SU-DHL-6 (cell line): ENCODE measurements at regions not wholly inside any gene's neighbourhood (a gene's known extent, or its start where the extent isn't known, plus 50 kb on each side); places are given as distances from the start of the nearest gene placed in this dataset.

Experiments
- H2AFZ ChIP-seq: fragments of 200-600 bp; sonication (generic); 2 replicates; pipeline ENCODE4 v1.6.1; 2014; ENCODE audit warnings: low read depth, mild to moderate bottlenecking, moderate library complexity, mixed read lengths, antibody characterized with exemption, low read length; ENCODE audit not compliant: severe bottlenecking
- H3F3A ChIP-seq: fragments of 200-600 bp; shearing (Covaris generic); 2 replicates; pipeline ENCODE4 v1.6.0; 2016; ENCODE audit warnings: antibody characterized with exemption, mild to moderate bottlenecking; ENCODE audit not compliant: insufficient read depth
- H3K27ac ChIP-seq: fragments of 200-600 bp; sonication (generic); 2 replicates; pipeline ENCODE4 v1.5.1; 2016; ENCODE audit warnings: low read depth, mild to moderate bottlenecking, low read length, moderate library complexity, mixed read lengths
- H3K27me3 ChIP-seq: fragments of 200-600 bp; sonication (generic), shearing (Covaris generic); 2 replicates; pipeline ENCODE4 v1.6.0; 2014; ENCODE audit warnings: mild to moderate bottlenecking, low read length
- H3K36me3 ChIP-seq: fragments of 200-600 bp; sonication (generic); 2 replicates; pipeline ENCODE4 v1.6.1; 2014; ENCODE audit warnings: mild to moderate bottlenecking, low read length, mixed read lengths
- H3K4me2 ChIP-seq: fragments of 300-600, 200-600 bp; shearing (Covaris generic), sonication (generic); 2 replicates; pipeline ENCODE4 v1.6.0; 2014; ENCODE audit warnings: low read length, low read depth, mild to moderate bottlenecking; ENCODE audit not compliant: poor library complexity, severe bottlenecking
- H3K4me3 ChIP-seq: fragments of 200-600 bp; sonication (generic); 2 replicates; pipeline ENCODE4 v1.5.1; 2014; ENCODE audit warnings: antibody characterized with exemption, low read length, mild to moderate bottlenecking, mixed read lengths; ENCODE audit not compliant: insufficient read depth, poor library complexity, severe bottlenecking
- H3K79me2 ChIP-seq: fragments of 200-600 bp; sonication (generic); 2 replicates; pipeline ENCODE4 v1.6.1; 2014; ENCODE audit warnings: mild to moderate bottlenecking, low read length, moderate library complexity; ENCODE audit not compliant: insufficient read depth
- H3K9ac ChIP-seq: fragments of 200-600 bp; sonication (generic); 2 replicates; pipeline ENCODE4 v1.7.0; 2014; ENCODE audit warnings: mild to moderate bottlenecking, low read length
- H3K9me2 ChIP-seq: fragments of 200-600 bp; sonication (generic); replicated peaks from 2 replicates; pipeline ENCODE4 v1.6.1; 2014; ENCODE audit warnings: low read length; ENCODE audit not compliant: insufficient read depth
- H3K9me3 ChIP-seq: fragments of 200-600 bp; sonication (generic); 2 replicates; pipeline ENCODE4 v1.6.1; 2014; ENCODE audit warnings: low read length, mixed read lengths; ENCODE audit not compliant: insufficient read depth
- H4K20me1 ChIP-seq: fragments of 200-600 bp; sonication (generic); 2 replicates; pipeline ENCODE4 v1.6.1; 2014; ENCODE audit warnings: low read depth, mild to moderate bottlenecking, antibody characterized with exemption, low read length, moderate library complexity, mixed read lengths
- EZH2phosphoT487 ChIP-seq: fragments of 200-600 bp; sonication (generic), shearing (Covaris generic); conservative IDR thresholded peaks from 2 replicates; pipeline ENCODE4 v1.6.1; 2018; ENCODE audit warnings: mild to moderate bottlenecking, antibody characterized with exemption, low read length, moderate library complexity, mixed read lengths
- TF ChIP-seq, protein P1 (sequence below): fragments of 200-600 bp; sonication (generic); IDR thresholded peaks from one replicate; pipeline ENCODE4 v1.5.1; 2017; ENCODE audit warnings: antibody characterized with exemption, mild to moderate bottlenecking, low read length, moderate library complexity; ENCODE audit not compliant: insufficient read depth, poor library complexity, severe bottlenecking

- TF ChIP-seq EZH2phosphoT487 = no peak
- TF ChIP-seq, protein P1, sequence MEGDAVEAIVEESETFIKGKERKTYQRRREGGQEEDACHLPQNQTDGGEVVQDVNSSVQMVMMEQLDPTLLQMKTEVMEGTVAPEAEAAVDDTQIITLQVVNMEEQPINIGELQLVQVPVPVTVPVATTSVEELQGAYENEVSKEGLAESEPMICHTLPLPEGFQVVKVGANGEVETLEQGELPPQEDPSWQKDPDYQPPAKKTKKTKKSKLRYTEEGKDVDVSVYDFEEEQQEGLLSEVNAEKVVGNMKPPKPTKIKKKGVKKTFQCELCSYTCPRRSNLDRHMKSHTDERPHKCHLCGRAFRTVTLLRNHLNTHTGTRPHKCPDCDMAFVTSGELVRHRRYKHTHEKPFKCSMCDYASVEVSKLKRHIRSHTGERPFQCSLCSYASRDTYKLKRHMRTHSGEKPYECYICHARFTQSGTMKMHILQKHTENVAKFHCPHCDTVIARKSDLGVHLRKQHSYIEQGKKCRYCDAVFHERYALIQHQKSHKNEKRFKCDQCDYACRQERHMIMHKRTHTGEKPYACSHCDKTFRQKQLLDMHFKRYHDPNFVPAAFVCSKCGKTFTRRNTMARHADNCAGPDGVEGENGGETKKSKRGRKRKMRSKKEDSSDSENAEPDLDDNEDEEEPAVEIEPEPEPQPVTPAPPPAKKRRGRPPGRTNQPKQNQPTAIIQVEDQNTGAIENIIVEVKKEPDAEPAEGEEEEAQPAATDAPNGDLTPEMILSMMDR = no peak
- Histone ChIP-seq H2AFZ (no peak overlapping the region), H3K9me3 (no peaks in the 10 kb centered on the region), H3F3A (no peaks in the 10 kb centered on the region), H3K27ac (no peak overlapping the region), H3K27me3 (no peaks in the 10 kb centered on the region), H3K79me2 (no peaks in the 10 kb centered on the region), H3K36me3 (no peaks in the 10 kb centered on the region), H3K4me2 (no peak overlapping the region), H3K9ac (no peak overlapping the region), H4K20me1 (no peaks in the 10 kb centered on the region), H3K9me2 (no peaks in the 10 kb centered on the region), H3K4me3 (no peak overlapping the region)
These were observed 556.0 kb downstream of the RNF144A start for GRCh38 chr2:7473135-7473771.

GRCh38 chr2:7476371-7476770 is 559.2 kb downstream of the RNF144A start:
- TF ChIP-seq, protein P1 = no peak
- TF ChIP-seq EZH2phosphoT487 = no peak

GRCh38 chr2:7479603-7480002 is 562.4 kb downstream of the RNF144A start:
- Histone ChIP-seq H3K4me3 (no peak overlapping the region), H3K9me2 (no peaks in the 10 kb centered on the region), H3K9me3 (no peaks in the 10 kb centered on the region; the same call in 1 of the 2 replicates), H3K27me3 (no peaks in the 10 kb centered on the region), H3K9ac (no peak overlapping the region), H3K79me2 (no peaks in the 10 kb centered on the region), H3K27ac (no peak overlapping the region), H3F3A (no peaks in the 10 kb centered on the region), H2AFZ (no peak overlapping the region), H3K4me2 (no peak overlapping the region), H4K20me1 (no peaks in the 10 kb centered on the region), H3K36me3 (no peaks in the 10 kb centered on the region)
- TF ChIP-seq, protein P1 = no peak
- no peak for TF ChIP-seq EZH2phosphoT487

More at GRCh38 chr2:7476371-7476770, 559.2 kb downstream of the RNF144A start:
- Histone ChIP-seq H3K36me3 (no peaks in the 10 kb centered on the region), H3K27ac (no peak overlapping the region), H3K9me3 (no peaks in the 10 kb centered on the region), H3K4me3 (no peak overlapping the region), H3K4me2 (no peak overlapping the region), H3K79me2 (no peaks in the 10 kb centered on the region), H4K20me1 (no peaks in the 10 kb centered on the region), H2AFZ (no peak overlapping the region), H3K9me2 (no peaks in the 10 kb centered on the region), H3F3A (no peaks in the 10 kb centered on the region), H3K27me3 (no peaks in the 10 kb centered on the region), H3K9ac (no peak overlapping the region)
